ENCODE measurements at regions not wholly inside any gene's neighbourhood (a gene's known extent, or its start where the extent isn't known, plus 50 kb on each side); places are given as distances from the start of the nearest gene placed in this dataset.

DNA sequence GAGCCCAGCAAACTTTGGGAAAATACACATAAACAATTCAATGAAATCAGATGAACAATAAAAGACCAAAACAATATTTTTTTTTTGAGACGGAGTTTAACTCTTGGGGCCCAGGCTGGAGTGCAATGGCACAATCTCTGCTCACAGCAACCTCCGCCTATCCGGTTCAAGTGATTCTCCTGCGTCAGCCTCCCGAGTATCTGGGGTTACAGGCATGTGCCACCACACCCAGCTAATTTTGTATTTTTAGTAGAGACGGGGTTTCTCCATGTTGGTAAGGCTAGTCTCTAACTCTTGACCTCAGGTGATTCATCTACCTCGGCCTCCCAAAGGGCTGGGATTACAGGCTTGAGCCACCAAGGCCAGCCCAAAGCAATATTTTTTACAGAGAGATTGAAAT, 1588.5 kb downstream of the BRINP3 start (continued):
- TF ChIP-seq, protein P1, sequence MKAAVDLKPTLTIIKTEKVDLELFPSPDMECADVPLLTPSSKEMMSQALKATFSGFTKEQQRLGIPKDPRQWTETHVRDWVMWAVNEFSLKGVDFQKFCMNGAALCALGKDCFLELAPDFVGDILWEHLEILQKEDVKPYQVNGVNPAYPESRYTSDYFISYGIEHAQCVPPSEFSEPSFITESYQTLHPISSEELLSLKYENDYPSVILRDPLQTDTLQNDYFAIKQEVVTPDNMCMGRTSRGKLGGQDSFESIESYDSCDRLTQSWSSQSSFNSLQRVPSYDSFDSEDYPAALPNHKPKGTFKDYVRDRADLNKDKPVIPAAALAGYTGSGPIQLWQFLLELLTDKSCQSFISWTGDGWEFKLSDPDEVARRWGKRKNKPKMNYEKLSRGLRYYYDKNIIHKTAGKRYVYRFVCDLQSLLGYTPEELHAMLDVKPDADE (IDR thresholded peaks at IDR 0.05), result no peak
- no peak for TF ChIP-seq POLR2AphosphoS5 (IDR thresholded peaks at IDR 0.05; ENCODE audit: low read depth)
- TF ChIP-seq STAT1 (IDR thresholded peaks at IDR 0.05; ENCODE audit: unreplicated experiment), result no peak

DNA sequence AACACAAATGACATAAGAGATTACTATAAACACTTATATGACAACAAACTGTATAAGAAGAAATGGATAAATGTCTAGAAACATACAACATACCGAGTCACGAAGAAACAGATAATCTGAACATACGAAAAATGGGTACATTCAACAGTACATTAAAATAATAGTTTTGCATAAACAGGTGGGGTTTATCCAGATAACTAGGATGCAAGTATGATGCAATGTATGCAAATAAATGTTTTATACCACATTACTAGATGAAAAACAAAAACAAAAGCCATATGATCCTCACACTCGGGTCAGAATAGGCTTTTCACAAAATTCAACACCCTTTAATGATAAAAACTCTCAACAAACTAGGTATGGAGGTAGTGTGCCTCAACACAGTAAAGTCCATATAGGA, 1585.7 kb downstream of the BRINP3 start:
- TF ChIP-seq STAT1 (IDR thresholded peaks at IDR 0.05; ENCODE audit: unreplicated experiment), result no peak
- TF ChIP-seq POLR2AphosphoS5 (IDR thresholded peaks at IDR 0.05; ENCODE audit: low read depth), result no peak
- no peak for TF ChIP-seq EZH2phosphoT487 (IDR thresholded peaks at IDR 0.05; ENCODE audit: unreplicated experiment)
- DNase-seq (ENCODE audit: low spot score) (no peak), ATAC-seq (no peak)
- Mint-ChIP-seq H3K36me3 (ENCODE audit: low read depth) (no peaks in the 10 kb centered on the region), H3K4me1 (no peaks in the 10 kb centered on the region), H3K27ac (no peak overlapping the region), H3K9me3 (no peaks in the 10 kb centered on the region), H3K4me3 (no peak overlapping the region), H3K27me3 (ENCODE audit: insufficient read depth, low read depth, poor library complexity) (no peaks in the 10 kb centered on the region)
- Histone ChIP-seq H3K4me2 (no peak overlapping the region), H3K9me2 (ENCODE audit: insufficient read depth) (no peaks in the 10 kb centered on the region), H3K36me3 (ENCODE audit: insufficient read depth) (no peaks in the 10 kb centered on the region), H3K27me3 (ENCODE audit: insufficient read depth) (no peaks in the 10 kb centered on the region), H3F3A (replicated peaks; ENCODE audit: low read depth) (no peaks in the 10 kb centered on the region), H4K20me1 (replicated peaks; ENCODE audit: insufficient read depth) (no peaks in the 10 kb centered on the region), H3K4me1 (ENCODE audit: insufficient read depth) (no peaks in the 10 kb centered on the region), H3K79me2 (replicated peaks; ENCODE audit: insufficient read depth) (no peaks in the 10 kb centered on the region), H3K27ac (ENCODE audit: low read depth) (no peak overlapping the region), H2AFZ (no peak overlapping the region), H3K4me3 (no peak overlapping the region)

DNA sequence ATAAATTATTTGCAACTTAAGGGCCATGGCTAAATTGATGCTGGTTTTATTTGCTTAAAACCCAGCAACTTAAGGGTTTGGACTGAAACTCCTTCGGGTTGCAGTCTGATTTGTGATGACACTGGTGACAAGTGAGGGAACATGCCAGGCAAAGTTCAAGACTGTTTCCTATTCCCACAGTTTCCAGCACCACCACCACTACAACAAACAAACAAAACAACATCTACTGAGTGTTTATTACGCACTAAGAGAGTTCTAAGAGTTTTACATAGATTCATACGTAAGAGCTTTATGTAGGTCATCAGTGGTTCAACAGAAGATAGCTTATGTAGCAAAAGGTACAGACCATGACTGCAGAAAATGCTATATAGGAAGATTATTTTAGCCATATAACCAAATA, 1582.1 kb downstream of the BRINP3 start:
- H4K20me1 ChIP-seq (replicated peaks; ENCODE audit: insufficient read depth), result no peaks in the 10 kb centered on the region
- ATAC-seq (no peak), DNase-seq (ENCODE audit: low spot score) (no peak)
- no peaks in the 10 kb centered on the region for H3K27me3 ChIP-seq (ENCODE audit: insufficient read depth)
- Mint-ChIP-seq H3K36me3 (ENCODE audit: low read depth) (no peaks in the 10 kb centered on the region), H3K4me1 (no peaks in the 10 kb centered on the region), H3K27me3 (ENCODE audit: insufficient read depth, low read depth, poor library complexity) (peaks cover 2% of the 10 kb centered on the region), H3K9me3 (no peaks in the 10 kb centered on the region; the same call in 2 of the 3 replicates), H3K27ac (no peak overlapping the region), H3K4me3 (no peak overlapping the region)
- H3K4me3 ChIP-seq, result no peak overlapping the region
- no peaks in the 10 kb centered on the region for H3K79me2 ChIP-seq (replicated peaks; ENCODE audit: insufficient read depth)
- no peaks in the 10 kb centered on the region for H3K4me1 ChIP-seq (ENCODE audit: insufficient read depth)
- no peak overlapping the region for H3K27ac ChIP-seq (ENCODE audit: low read depth)
- H3F3A ChIP-seq (replicated peaks; ENCODE audit: low read depth), result no peaks in the 10 kb centered on the region
- TF ChIP-seq CREB1 (CRISPR knock-in tag; IDR thresholded peaks at IDR 0.05; ENCODE audit: low read depth), result no peak
- TF ChIP-seq NANOG (IDR thresholded peaks at IDR 0.05; ENCODE audit: borderline replicate concordance), result no peak
- no peak for TF ChIP-seq EZH2phosphoT487 (IDR thresholded peaks at IDR 0.05; ENCODE audit: unreplicated experiment)
- TF ChIP-seq, protein P2, sequence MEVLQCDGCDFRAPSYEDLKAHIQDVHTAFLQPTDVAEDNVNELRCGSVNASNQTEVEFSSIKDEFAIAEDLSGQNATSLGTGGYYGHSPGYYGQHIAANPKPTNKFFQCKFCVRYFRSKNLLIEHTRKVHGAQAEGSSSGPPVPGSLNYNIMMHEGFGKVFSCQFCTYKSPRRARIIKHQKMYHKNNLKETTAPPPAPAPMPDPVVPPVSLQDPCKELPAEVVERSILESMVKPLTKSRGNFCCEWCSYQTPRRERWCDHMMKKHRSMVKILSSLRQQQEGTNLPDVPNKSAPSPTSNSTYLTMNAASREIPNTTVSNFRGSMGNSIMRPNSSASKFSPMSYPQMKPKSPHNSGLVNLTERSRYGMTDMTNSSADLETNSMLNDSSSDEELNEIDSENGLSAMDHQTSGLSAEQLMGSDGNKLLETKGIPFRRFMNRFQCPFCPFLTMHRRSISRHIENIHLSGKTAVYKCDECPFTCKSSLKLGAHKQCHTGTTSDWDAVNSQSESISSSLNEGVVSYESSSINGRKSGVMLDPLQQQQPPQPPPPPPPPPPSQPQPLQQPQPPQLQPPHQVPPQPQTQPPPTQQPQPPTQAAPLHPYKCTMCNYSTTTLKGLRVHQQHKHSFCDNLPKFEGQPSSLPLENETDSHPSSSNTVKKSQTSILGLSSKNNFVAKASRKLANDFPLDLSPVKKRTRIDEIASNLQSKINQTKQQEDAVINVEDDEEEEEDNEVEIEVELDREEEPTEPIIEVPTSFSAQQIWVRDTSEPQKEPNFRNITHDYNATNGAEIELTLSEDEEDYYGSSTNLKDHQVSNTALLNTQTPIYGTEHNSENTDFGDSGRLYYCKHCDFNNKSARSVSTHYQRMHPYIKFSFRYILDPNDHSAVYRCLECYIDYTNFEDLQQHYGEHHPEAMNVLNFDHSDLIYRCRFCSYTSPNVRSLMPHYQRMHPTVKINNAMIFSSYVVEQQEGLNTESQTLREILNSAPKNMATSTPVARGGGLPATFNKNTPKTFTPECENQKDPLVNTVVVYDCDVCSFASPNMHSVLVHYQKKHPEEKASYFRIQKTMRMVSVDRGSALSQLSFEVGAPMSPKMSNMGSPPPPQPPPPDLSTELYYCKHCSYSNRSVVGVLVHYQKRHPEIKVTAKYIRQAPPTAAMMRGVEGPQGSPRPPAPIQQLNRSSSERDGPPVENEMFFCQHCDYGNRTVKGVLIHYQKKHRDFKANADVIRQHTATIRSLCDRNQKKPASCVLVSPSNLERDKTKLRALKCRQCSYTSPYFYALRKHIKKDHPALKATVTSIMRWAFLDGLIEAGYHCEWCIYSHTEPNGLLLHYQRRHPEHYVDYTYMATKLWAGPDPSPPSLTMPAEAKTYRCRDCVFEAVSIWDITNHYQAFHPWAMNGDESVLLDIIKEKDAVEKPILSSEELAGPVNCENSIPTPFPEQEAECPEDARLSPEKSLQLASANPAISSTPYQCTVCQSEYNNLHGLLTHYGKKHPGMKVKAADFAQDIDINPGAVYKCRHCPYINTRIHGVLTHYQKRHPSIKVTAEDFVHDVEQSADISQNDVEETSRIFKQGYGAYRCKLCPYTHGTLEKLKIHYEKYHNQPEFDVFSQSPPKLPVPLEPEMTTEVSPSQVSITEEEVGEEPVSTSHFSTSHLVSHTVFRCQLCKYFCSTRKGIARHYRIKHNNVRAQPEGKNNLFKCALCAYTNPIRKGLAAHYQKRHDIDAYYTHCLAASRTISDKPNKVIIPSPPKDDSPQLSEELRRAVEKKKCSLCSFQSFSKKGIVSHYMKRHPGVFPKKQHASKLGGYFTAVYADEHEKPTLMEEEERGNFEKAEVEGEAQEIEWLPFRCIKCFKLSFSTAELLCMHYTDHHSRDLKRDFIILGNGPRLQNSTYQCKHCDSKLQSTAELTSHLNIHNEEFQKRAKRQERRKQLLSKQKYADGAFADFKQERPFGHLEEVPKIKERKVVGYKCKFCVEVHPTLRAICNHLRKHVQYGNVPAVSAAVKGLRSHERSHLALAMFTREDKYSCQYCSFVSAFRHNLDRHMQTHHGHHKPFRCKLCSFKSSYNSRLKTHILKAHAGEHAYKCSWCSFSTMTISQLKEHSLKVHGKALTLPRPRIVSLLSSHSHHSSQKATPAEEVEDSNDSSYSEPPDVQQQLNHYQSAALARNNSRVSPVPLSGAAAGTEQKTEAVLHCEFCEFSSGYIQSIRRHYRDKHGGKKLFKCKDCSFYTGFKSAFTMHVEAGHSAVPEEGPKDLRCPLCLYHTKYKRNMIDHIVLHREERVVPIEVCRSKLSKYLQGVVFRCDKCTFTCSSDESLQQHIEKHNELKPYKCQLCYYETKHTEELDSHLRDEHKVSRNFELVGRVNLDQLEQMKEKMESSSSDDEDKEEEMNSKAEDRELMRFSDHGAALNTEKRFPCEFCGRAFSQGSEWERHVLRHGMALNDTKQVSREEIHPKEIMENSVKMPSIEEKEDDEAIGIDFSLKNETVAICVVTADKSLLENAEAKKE (CRISPR knock-in tag; IDR thresholded peaks at IDR 0.05), result no peak
- TF ChIP-seq ZNF331 (CRISPR knock-in tag; IDR thresholded peaks at IDR 0.05; ENCODE audit: low read depth), result no peak
- no peak for TF ChIP-seq ZNF114 (CRISPR knock-in tag; IDR thresholded peaks at IDR 0.05)
- TF ChIP-seq EZH2 (IDR thresholded peaks at IDR 0.05; ENCODE audit: low read depth, unreplicated experiment), result no peak
- TF ChIP-seq, protein P1 (IDR thresholded peaks at IDR 0.05), result no peak
- no peak overlapping the region for H3K4me2 ChIP-seq
- no peaks in the 10 kb centered on the region for H3K9me2 ChIP-seq (ENCODE audit: insufficient read depth)
- no peaks in the 10 kb centered on the region; the same call in 1 of the 2 replicates for H3K36me3 ChIP-seq (ENCODE audit: insufficient read depth)
- no peak overlapping the region for H2AFZ ChIP-seq

Data from GM23338 (cell line).